ENCODE measurements at regions not wholly inside any gene's neighbourhood (a gene's known extent, or its start where the extent isn't known, plus 50 kb on each side); places are given as distances from the start of the nearest gene placed in this dataset.

- no peak for DNase-seq (ENCODE audit: low spot score)
These were observed 52.5 kb upstream of the TTC29 start for GRCh38 chr4:146998157-146998556.

GRCh38 chr4:147003956-147004809 lies 58.5 kb upstream of the TTC29 start:
- no peak for DNase-seq (ENCODE audit: low spot score)

GRCh38 chr4:147006229-147006628 lies 60.6 kb upstream of the TTC29 start:
- no peak for DNase-seq (ENCODE audit: low spot score)

- no peak for DNase-seq (ENCODE audit: low spot score)
These were observed 64.2 kb upstream of the TTC29 start for GRCh38 chr4:147009875-147010274.

- DNase-seq (ENCODE audit: low spot score): no peak
These were observed 65.7 kb upstream of the TTC29 start for GRCh38 chr4:147011411-147011810.

- DNase-seq (ENCODE audit: low spot score): no peak
These were observed 66.5 kb upstream of the TTC29 start for GRCh38 chr4:147012059-147012707.

GRCh38 chr4:147014946-147015345 lies 69.3 kb upstream of the TTC29 start:
- no peak for DNase-seq (ENCODE audit: low spot score)

- DNase-seq (ENCODE audit: low spot score): no peak
These were observed 69.8 kb upstream of the TTC29 start for GRCh38 chr4:147015491-147015890.

GRCh38 chr4:147017081-147017480 lies 71.4 kb upstream of the TTC29 start:
- DNase-seq (ENCODE audit: low spot score): no peak

GRCh38 chr4:147019091-147019490 lies 73.4 kb upstream of the TTC29 start:
- DNase-seq (ENCODE audit: low spot score): peak; percentile 15

- no peak for DNase-seq (ENCODE audit: low spot score)
These were observed 74.8 kb upstream of the TTC29 start for GRCh38 chr4:147020456-147020855.

- DNase-seq (ENCODE audit: low spot score): no peak
These were observed 79.4 kb upstream of the TTC29 start for GRCh38 chr4:147025042-147025441.

GRCh38 chr4:147029296-147029695 lies 83.6 kb upstream of the TTC29 start:
- DNase-seq (ENCODE audit: low spot score): no peak

GRCh38 chr4:147034372-147034771 lies 88.7 kb upstream of the TTC29 start:
- no peak for DNase-seq (ENCODE audit: low spot score)

GRCh38 chr4:147037069-147037468 lies 91.4 kb upstream of the TTC29 start:
- no peak for DNase-seq (ENCODE audit: low spot score)

GRCh38 chr4:147039976-147040575 lies 94.4 kb upstream of the TTC29 start:
- no peak for DNase-seq (ENCODE audit: low spot score)

GRCh38 chr4:147040874-147041273 lies 95.2 kb upstream of the TTC29 start:
- DNase-seq (ENCODE audit: low spot score): no peak

GRCh38 chr4:147041376-147041775 lies 95.7 kb upstream of the TTC29 start:
- DNase-seq (ENCODE audit: low spot score): no peak

- DNase-seq (ENCODE audit: low spot score): no peak
These were observed 96.4 kb upstream of the TTC29 start for GRCh38 chr4:147042046-147042445.

GRCh38 chr4:147044241-147044640 lies 98.6 kb upstream of the TTC29 start:
- no peak for DNase-seq (ENCODE audit: low spot score)

- DNase-seq (ENCODE audit: low spot score): no peak
These were observed 104.3 kb upstream of the TTC29 start for GRCh38 chr4:147049946-147050345.

- DNase-seq (ENCODE audit: low spot score): no peak
These were observed 104.7 kb upstream of the TTC29 start for GRCh38 chr4:147050356-147050765.

GRCh38 chr4:147052361-147052760 lies 106.7 kb upstream of the TTC29 start:
- DNase-seq (ENCODE audit: low spot score): no peak

Measured in CD4-positive, alpha-beta T cell treated with Interleukin-6 at 100 ng/mL for 8 hours (primary cell).